GM12878 (cell line): ENCODE measurements at regions not wholly inside any gene's neighbourhood (a gene's known extent, or its start where the extent isn't known, plus 50 kb on each side); places are given as distances from the start of the nearest gene placed in this dataset.

Source experiments
- ATAC-seq: fragments of 200-7000 bp; cut with Tn5 transposase; 3 replicates; pipeline ENCODE4 v1.9.1; 2020; ENCODE audit warnings: mild to moderate bottlenecking, moderate library complexity
- BruUV-seq: library from RNA; stranded (reverse); fragments of 400-500 nt; replicated peaks from 2 replicates; lab custom pipeline; 2021; lab: Mats Ljungman, UMichigan
- CTCF ChIA-PET: fragments of 300-600 bp; sonication (Branson Sonifier 250); formaldehyde crosslinking; extraction: SDS; loops from one replicate; lab custom pipeline; 2021; ENCODE audit warnings: inconsistent platforms; lab: Yijun Ruan, JAX
- POLR2A ChIA-PET: fragments of 350-600 bp; formaldehyde crosslinking; extraction: SDS; loops from one replicate; lab custom pipeline; 2021; ENCODE audit warnings: inconsistent platforms; lab: Charles Lee
- RAD21 ChIA-PET: fragments of 300-600 bp; sonication (Branson Sonifier 250); formaldehyde crosslinking; loops from one replicate; lab custom pipeline; 2023; ENCODE audit warnings: antibody characterized with exemption; ENCODE audit not compliant: unreplicated experiment; lab: Charles Lee
- SMC1A ChIA-PET: fragments of 300-600 bp; sonication (Branson Sonifier 250); formaldehyde crosslinking; loops from one replicate; lab custom pipeline; 2023; ENCODE audit not compliant: unreplicated experiment, uncharacterized antibody; lab: Charles Lee
- DNase-seq: peaks from one replicate; pipeline ENCODE4 v3.0.0-alpha.2; 2011; ENCODE audit warnings: low read depth, low spot score
- FAIRE-seq: peaks from 3 replicates; lab custom pipeline; 2011; peaks lifted over from hg19 to GRCh38; lab: Jason Lieb, UNC
- H2AFZ ChIP-seq: 2 replicates; pipeline ENCODE4 v1.6.0; 2011; ENCODE audit warnings: low read depth, low read length, control low read depth; ENCODE audit not compliant: control insufficient read depth
- H3K27ac ChIP-seq: 2 replicates; pipeline ENCODE4 v1.5.1; 2011; ENCODE audit warnings: control low read depth; ENCODE audit not compliant: control insufficient read depth, insufficient read depth
- H3K27me3 ChIP-seq, 2 experiments: replicated peaks in 1 of 2; 2 replicates each; pipeline versions ENCODE4 v1.6.0 to v1.6.1; 2011; ENCODE audit warnings: low read length in 1 of 2; ENCODE audit not compliant: control insufficient read depth in 2 of 2, insufficient read depth in 2 of 2
- H3K36me3 ChIP-seq, 2 experiments: 2 replicates each; pipeline ENCODE4 v1.5.1; 2011; ENCODE audit warnings: low read length in 1 of 2; ENCODE audit not compliant: control insufficient read depth in 2 of 2, insufficient read depth in 2 of 2
- H3K4me1 ChIP-seq: 2 replicates; pipeline ENCODE4 v1.6.1; 2011; ENCODE audit warnings: mild to moderate bottlenecking, low read length, moderate library complexity, mixed read lengths; ENCODE audit not compliant: control insufficient read depth, insufficient read depth
- H3K4me2 ChIP-seq: 2 replicates; pipeline ENCODE4 v1.6.0; 2011; ENCODE audit warnings: control low read depth; ENCODE audit not compliant: control insufficient read depth, insufficient read depth
- H3K4me3 ChIP-seq: fragments of 200-600 bp; sonication (generic); 2 replicates; pipeline ENCODE4 v1.5.1; 2016
- H3K79me2 ChIP-seq: 2 replicates; pipeline ENCODE4 v1.6.0; 2011; ENCODE audit warnings: low read length; ENCODE audit not compliant: control insufficient read depth, insufficient read depth
- H3K9ac ChIP-seq: 2 replicates; pipeline ENCODE4 v1.8.0; 2011; ENCODE audit warnings: low read length, control low read depth, mixed read lengths; ENCODE audit not compliant: control insufficient read depth, insufficient read depth
- H3K9me3 ChIP-seq: replicated peaks from 3 replicates; pipeline ENCODE4 v1.5.1; 2011; ENCODE audit warnings: mild to moderate bottlenecking, low read length; ENCODE audit not compliant: control insufficient read depth, insufficient read depth
- H4K20me1 ChIP-seq: 2 replicates; pipeline ENCODE4 v1.6.0; 2011; ENCODE audit not compliant: control insufficient read depth, insufficient read depth
- ATF2 ChIP-seq: IDR thresholded peaks from 2 replicates; pipeline ENCODE4 v1.6.1; 2012; ENCODE audit warnings: low read length, inconsistent platforms
- CTCF ChIP-seq, 3 experiments: IDR thresholded peaks in 2 of 3; conservative IDR thresholded peaks in 1 of 3; 2 replicates each; pipeline ENCODE4 v1.5.1; 2011; ENCODE audit warnings: low read depth in 3 of 3, low read length in 3 of 3, mild to moderate bottlenecking in 3 of 3, control low read depth in 2 of 3, moderate library complexity in 2 of 3, inconsistent platforms in 1 of 3, mixed read lengths in 1 of 3; ENCODE audit not compliant: control insufficient read depth in 2 of 3, insufficient read depth in 1 of 3; ENCODE audit errors: extremely low read depth in 1 of 3
- E2F4 ChIP-seq: IDR thresholded peaks from 2 replicates; pipeline ENCODE4 v1.6.1; 2012; ENCODE audit warnings: low read depth, low read length, improper control_type of control experiment
- RCOR1 ChIP-seq: conservative IDR thresholded peaks from 2 replicates; pipeline ENCODE4 v1.6.1; 2012; ENCODE audit warnings: low read depth, low read length, improper control_type of control experiment
- SP1 ChIP-seq: IDR thresholded peaks from one replicate; pipeline ENCODE4 v1.6.1; 2011; ENCODE audit warnings: low read depth, low read length
- SREBF1 ChIP-seq: IDR thresholded peaks from 2 replicates; pipeline ENCODE4 v1.6.1; 2012; ENCODE audit warnings: mild to moderate bottlenecking, low read length
- TCF12 ChIP-seq: IDR thresholded peaks from 2 replicates; pipeline ENCODE4 v1.6.1; 2011; ENCODE audit warnings: low read depth, mild to moderate bottlenecking, low read length
- YBX1 ChIP-seq: fragments of 450-650 bp; IDR thresholded peaks from 2 replicates; pipeline ENCODE4 v1.6.1; 2016; ENCODE audit warnings: antibody characterized with exemption
- ZNF24 ChIP-seq: fragments of 450-650 bp; IDR thresholded peaks from 2 replicates; pipeline ENCODE4 v1.6.1; 2017; ENCODE audit warnings: antibody characterized with exemption, mild to moderate bottlenecking
- WGBS: methylation state at CpG from one replicate; pipeline ENCODE4 v1.1.6; 2016; ENCODE audit warnings: low lambda C conversion rate; ENCODE audit not compliant: insufficient replicate concordance, insufficient coverage; ENCODE audit errors: missing lambda C conversion rate; 5-methylcytosine and 5-hydroxymethylcytosine counted together
- in situ Hi-C: fragments of 300-500 bp; cut with MboI; formaldehyde crosslinking; loops from 9 replicates; pipeline ENCODE4 v1.14.3; 2018; ENCODE audit warnings: mixed read lengths
- intact Hi-C: fragments of 100-400 bp; cut with micrococcal nuclease; formaldehyde crosslinking; loops from one replicate; pipeline ENCODE4 v1.14.2; 2022; ENCODE audit not compliant: unreplicated experiment
- TF ChIP-seq, protein P1 (sequence below): fragments of 450-650 bp; IDR thresholded peaks from 2 replicates; pipeline ENCODE4 v1.6.1; 2018; ENCODE audit warnings: borderline replicate concordance, mild to moderate bottlenecking; ENCODE audit not compliant: partially characterized antibody

DNA sequence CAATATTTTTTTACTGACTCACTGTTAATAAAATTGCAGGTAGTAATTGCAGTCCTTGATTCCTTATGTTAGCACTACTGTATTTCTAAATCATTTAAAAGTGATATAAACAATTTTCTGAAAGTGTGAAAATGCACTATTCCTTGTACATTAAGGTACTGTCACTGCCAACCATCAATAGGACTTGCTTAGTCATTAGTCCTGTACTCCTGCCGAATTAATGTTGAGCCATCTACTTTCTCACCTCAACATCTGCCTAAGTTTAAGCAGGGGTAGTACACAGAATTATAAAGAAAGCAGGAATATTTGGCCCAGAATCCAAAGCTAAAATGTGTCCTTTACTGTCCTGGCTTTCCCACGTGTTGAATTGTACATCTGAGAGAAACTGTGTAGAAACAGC is 87.0 kb upstream of the TRPC3 start:
- BruUV-seq: no TSS peak
- H3K36me3 ChIP-seq: no peaks in the 10 kb centered on the region
- H3K4me1 ChIP-seq: no peaks in the 10 kb centered on the region
- TF ChIP-seq E2F4 (no peak), SREBF1 (no peak), RCOR1 (no peak), TCF12 (no peak), ZNF24 (no peak), YBX1 (no peak), CTCF (IDR thresholded peaks at IDR 0.05 in 2 of 3, conservative IDR thresholded peaks at IDR 0.05 in 1 of 3; ENCODE audit: control insufficient read depth in 2 of 3, extremely low read depth in 1 of 3, insufficient read depth in 1 of 3, low read depth in 3 of 3, low read length in 3 of 3) (no peak), ATF2 (no peak), SP1 (no peak)
- TF ChIP-seq, protein P1, sequence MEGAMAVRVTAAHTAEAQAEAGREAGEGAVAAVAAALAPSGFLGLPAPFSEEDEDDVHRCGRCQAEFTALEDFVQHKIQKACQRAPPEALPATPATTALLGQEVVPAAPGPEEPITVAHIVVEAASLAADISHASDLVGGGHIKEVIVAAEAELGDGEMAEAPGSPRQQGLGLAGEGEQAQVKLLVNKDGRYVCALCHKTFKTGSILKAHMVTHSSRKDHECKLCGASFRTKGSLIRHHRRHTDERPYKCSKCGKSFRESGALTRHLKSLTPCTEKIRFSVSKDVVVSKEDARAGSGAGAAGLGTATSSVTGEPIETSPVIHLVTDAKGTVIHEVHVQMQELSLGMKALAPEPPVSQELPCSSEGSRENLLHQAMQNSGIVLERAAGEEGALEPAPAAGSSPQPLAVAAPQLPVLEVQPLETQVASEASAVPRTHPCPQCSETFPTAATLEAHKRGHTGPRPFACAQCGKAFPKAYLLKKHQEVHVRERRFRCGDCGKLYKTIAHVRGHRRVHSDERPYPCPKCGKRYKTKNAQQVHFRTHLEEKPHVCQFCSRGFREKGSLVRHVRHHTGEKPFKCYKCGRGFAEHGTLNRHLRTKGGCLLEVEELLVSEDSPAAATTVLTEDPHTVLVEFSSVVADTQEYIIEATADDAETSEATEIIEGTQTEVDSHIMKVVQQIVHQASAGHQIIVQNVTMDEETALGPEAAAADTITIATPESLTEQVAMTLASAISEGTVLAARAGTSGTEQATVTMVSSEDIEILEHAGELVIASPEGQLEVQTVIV: no peak
- no peak overlapping the region for H3K4me2 ChIP-seq
- no peak overlapping the region for H2AFZ ChIP-seq
- H3K9ac ChIP-seq: no peak overlapping the region
- ChIA-PET POLR2A (no interaction called here), SMC1A (no interaction called here), CTCF (no interaction called here), RAD21 (no interaction called here)
- no peak overlapping the region for H3K4me3 ChIP-seq
- DNase-seq: no peak
- no peak overlapping the region for H3K27ac ChIP-seq
- FAIRE-seq: no peak
- H3K79me2 ChIP-seq: no peaks in the 10 kb centered on the region
- in situ Hi-C loops: no loop called here
- 24% methylated on average over 2 of the region's 2 CpGs for WGBS
- no peaks in the 10 kb centered on the region for H3K27me3 ChIP-seq
- no peaks in the 10 kb centered on the region for H3K9me3 ChIP-seq
- intact Hi-C loops: no loop called here
- H4K20me1 ChIP-seq: no peaks in the 10 kb centered on the region
- no peak for ATAC-seq
